GM19463 (cell line): ENCODE measurements at regions not wholly inside any gene's neighbourhood (a gene's known extent, or its start where the extent isn't known, plus 50 kb on each side); places are given as distances from the start of the nearest gene placed in this dataset.

Experiments used
- ATAC-seq: cut with Tn5 transposase; IDR thresholded peaks from one replicate; pipeline ENCODE4 v1.9.1; 2021; ENCODE audit warnings: mild to moderate bottlenecking, moderate library complexity; ENCODE audit not compliant: unreplicated experiment

GRCh38 chr16:74183601-74184360 is 112.8 kb upstream of the PSMD7 start:
- no peak for ATAC-seq

GRCh38 chr16:74169687-74170376 is 126.8 kb upstream of the PSMD7 start:
- no peak for ATAC-seq

DNA sequence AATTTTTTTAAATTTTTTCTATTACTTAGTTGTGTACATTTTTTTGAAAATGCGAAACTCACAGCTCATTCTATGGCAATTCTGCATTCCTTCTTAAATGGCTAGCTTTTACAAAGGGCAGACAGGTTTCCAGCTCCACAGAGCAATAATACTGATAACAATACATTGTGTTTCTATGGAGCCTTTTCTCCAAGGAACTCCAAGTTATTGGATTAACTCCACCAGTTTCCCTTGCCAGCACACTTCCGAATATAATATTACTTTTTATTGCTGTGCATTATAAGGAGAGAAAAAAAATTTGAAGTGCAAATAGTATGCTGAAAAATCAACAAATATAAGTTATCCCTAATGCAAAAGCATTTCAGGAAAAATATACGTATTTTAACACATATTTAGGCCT is 127.5 kb upstream of the PSMD7 start:
- ATAC-seq: no peak

GRCh38 chr16:74168445-74168844 is 128.2 kb upstream of the PSMD7 start:
- ATAC-seq: no peak

DNA sequence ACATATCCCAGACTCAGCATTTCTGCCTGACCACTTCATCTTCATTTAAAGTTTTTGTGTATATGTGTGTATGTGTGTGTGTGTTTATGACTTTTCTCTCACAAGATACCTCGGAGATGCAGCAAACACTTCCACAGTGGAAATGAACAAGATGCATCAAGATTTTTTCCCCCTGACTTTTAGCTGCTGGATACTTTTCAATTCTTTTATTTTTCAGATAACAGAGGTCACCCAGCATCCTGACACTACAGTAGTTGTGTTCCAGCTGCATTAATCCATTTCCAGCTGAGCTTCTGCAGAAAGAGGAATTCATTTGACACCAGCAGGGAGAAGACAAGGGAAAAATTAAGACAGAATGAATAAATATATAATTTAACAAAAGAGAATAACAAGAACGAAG is 130.2 kb upstream of the PSMD7 start:
- ATAC-seq: no peak

DNA sequence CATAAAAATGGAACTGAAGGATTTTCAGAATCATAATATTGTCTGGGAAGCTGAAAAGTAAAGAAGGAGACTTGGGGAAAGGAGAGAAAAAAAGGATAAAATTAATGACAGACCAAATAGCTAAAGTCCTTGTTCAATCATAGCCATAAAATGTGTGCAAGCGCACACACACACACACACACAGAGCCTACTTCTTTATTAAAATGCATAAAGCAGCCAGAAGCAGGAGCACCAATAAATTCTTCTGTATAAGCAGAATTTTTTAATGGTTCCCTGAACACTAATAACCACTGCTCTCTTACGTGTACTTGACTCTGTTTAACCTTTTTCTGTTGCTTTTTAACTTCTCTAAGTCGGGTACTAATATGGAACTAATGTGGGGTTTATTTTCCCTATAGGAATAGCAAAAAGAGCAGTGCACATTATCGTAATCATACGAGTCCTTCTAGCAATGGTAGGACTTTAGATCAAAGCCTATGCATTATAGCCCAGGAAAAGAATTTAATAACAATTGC is 131.0 kb upstream of the PSMD7 start:
- ATAC-seq: no peak

DNA sequence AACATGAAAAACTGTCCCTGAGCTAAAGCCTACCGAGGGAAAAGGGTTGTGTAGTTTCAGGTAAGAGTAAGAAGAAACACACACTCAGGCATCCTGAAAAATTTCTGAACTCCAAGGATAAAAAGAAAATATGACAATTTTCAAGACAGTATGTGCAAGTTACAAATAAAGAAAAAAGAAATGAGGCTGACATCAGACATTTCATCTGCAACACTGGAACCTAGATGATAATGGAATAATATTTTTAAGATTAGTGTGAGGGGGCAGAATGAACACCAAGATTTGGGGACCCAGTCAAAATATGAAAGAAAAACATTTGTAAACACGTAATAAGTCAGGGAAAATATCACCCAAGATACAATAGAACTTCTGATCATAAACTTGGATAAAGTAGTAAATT is 135.9 kb upstream of the PSMD7 start:
- ATAC-seq: no peak

DNA sequence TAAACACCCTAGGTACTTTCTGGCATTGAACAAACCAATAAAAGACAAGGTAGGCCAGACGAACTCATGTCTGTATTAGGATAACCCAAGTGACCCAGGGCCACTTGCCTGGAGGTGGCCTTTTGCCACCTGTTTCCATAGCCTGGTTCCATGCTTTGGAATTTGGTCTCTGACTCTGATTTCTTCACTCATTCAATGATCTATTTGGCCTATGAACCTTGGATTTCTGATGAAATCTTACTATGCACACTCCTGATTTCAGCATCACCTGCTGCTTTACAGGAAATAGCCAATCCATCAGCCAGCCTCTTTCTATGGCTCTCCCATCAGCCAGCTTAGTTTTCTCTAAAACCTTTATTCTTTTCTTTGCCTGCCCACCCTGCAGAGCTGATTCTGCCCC is 142.8 kb upstream of the PSMD7 start:
- no peak for ATAC-seq

- ATAC-seq: no peak
These were observed 150.0 kb upstream of the PSMD7 start for GRCh38 chr16:74146643-74147042.

GRCh38 chr16:74143171-74143570 is 153.4 kb upstream of the PSMD7 start:
- ATAC-seq: no peak

DNA sequence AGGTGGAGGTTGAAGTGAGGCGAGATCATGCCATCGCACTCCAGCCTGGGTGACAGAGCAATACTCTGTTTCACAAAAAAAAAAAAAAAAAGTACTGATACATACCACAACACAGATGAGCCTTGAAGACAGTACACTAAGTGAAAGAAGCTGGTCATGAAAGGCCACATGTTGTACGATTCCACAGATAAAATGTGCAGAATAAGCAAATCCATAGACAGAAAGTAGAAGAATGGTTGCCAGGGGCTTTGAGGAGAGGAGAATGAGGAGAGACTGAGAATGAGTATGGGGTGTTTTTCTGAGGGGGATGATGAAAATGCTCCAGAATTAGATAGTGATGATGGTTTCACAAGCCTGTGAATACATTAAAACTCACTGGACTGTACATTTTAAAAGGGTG is 155.6 kb upstream of the PSMD7 start:
- no peak for ATAC-seq

- no peak for ATAC-seq
These were observed 156.1 kb upstream of the PSMD7 start for GRCh38 chr16:74140557-74140956.

GRCh38 chr16:74123826-74124225 is 172.8 kb upstream of the PSMD7 start:
- no peak for ATAC-seq

GRCh38 chr16:74123195-74123594 is 173.4 kb upstream of the PSMD7 start:
- no peak for ATAC-seq

- no peak for ATAC-seq
These were observed 178.8 kb upstream of the PSMD7 start for GRCh38 chr16:74117798-74118197.

DNA sequence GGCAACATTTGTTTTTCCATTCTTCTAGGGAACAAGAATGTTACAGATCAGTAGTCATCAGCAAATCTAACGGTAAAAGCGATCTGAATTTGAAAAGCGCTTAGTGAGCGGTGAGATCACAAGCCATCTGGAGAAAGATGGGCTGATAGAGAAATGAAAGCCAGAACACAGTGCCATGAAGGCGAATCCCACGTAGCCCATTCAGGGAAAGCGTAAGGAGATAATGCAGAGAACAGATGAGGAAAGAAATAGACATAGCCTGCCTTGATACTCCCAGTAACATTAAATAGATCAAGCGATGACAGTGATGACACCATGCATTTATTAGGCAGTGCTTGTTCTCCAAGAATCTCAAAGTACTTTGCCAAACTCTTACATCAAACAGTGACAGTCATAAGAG is 183.1 kb upstream of the PSMD7 start:
- ATAC-seq: no peak

DNA sequence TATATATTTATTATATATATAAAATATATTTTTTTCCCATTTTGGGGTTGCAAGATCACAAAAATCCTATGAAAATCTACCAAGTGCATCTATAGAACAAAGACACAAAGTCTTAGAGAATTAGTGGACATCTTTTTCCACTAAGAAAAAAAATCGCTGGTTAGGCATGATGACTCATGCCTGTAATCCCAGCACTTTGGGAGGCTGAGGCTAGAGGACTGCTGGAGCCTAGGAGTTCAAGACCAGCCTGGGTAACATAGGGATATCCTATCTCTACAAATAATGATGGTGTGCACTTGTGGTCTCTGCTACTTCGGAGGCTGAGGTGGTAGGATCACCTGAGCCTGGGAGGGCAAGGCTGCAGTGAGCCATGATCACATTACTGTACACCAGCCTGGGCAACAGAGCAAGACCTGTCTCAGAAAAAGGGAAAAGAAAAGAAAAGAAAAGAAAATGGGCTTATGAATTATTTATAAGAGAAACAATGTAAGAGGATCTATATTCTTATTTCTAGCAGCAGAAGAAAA is 185.1 kb upstream of the PSMD7 start:
- ATAC-seq: no peak

GRCh38 chr16:74107795-74108610 is 188.6 kb upstream of the PSMD7 start:
- ATAC-seq: peak; percentile 81

- no peak for ATAC-seq
These were observed 192.6 kb upstream of the PSMD7 start for GRCh38 chr16:74104022-74104421.

DNA sequence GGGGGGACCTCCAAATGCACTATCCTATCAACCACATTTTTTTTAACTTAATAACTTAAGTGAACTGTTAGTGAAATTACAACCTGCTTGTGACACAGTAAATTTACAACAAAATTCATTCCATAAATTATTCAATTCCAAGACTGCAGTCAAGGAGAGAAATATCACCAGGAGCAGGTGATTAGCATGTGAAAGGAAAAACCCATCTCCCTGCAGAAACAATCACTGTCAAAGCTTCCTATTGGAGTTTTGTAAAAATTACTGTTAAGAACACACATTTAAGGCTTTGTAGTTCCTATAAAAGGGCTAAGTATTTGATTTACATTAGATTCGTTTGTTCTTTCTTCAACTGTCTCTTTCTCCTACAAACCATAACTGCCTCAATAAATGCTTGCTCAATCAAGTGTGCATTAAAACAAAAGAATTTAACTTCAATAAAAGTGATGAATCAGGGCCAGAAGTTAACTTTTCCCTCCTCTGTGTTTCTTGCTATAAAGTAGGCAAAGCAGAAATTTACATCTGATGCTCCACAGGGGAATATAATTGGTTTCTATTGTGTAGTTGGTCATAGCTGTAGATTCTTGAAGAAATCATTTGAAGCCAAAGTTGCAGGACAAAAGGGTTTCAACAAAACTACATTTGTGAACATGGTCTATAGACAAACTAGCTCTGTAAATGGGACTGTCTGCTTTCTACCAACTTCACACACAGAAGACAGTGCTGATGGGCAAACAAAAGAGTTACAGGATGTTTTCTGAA is 195.1 kb upstream of the PSMD7 start:
- no peak for ATAC-seq
